Activated CD4-positive, alpha-beta T cell treated with anti-CD3 and anti-CD28 coated beads, Interleukin-2, amount 10 ng/mL, durations not matched to agents 7 days and 5 days (primary cell): ENCODE measurements at regions not wholly inside any gene's neighbourhood (a gene's known extent, or its start where the extent isn't known, plus 50 kb on each side); places are given as distances from the start of the nearest gene placed in this dataset.

Experiments
- CTCF ChIA-PET: fragments of 350-600 bp; sonication (Branson Sonifier 250); formaldehyde crosslinking; loops from one replicate; lab custom pipeline; 2021; ENCODE audit warnings: antibody characterized with exemption; lab: Charles Lee
- POLR2A ChIA-PET: fragments of 350-600 bp; sonication (Branson Sonifier 250); formaldehyde crosslinking; loops from one replicate; lab custom pipeline; 2021; ENCODE audit warnings: antibody characterized with exemption; lab: Charles Lee
- DNase-seq: peaks from one replicate; pipeline ENCODE4 v3.0.0-alpha.2; 2020
- H3K27ac Mint-ChIP-seq: one replicate; pipeline ENCODE4 v1.8.0; 2021; ENCODE audit warnings: mild to moderate bottlenecking, moderate library complexity, mixed read lengths
- H3K27me3 Mint-ChIP-seq: one replicate; pipeline ENCODE4 v1.8.0; 2021; ENCODE audit warnings: mixed read lengths
- H3K36me3 Mint-ChIP-seq: one replicate; pipeline ENCODE4 v1.8.0; 2021; ENCODE audit warnings: low read depth, mixed read lengths
- H3K4me1 Mint-ChIP-seq: one replicate; pipeline ENCODE4 v1.8.0; 2021; ENCODE audit warnings: mixed read lengths
- H3K4me3 Mint-ChIP-seq: one replicate; pipeline ENCODE4 v1.8.0; 2021; ENCODE audit warnings: mild to moderate bottlenecking, moderate library complexity, mixed read lengths
- H3K9me3 Mint-ChIP-seq: one replicate; pipeline ENCODE4 v1.8.0; 2021; ENCODE audit warnings: mixed read lengths

DNA sequence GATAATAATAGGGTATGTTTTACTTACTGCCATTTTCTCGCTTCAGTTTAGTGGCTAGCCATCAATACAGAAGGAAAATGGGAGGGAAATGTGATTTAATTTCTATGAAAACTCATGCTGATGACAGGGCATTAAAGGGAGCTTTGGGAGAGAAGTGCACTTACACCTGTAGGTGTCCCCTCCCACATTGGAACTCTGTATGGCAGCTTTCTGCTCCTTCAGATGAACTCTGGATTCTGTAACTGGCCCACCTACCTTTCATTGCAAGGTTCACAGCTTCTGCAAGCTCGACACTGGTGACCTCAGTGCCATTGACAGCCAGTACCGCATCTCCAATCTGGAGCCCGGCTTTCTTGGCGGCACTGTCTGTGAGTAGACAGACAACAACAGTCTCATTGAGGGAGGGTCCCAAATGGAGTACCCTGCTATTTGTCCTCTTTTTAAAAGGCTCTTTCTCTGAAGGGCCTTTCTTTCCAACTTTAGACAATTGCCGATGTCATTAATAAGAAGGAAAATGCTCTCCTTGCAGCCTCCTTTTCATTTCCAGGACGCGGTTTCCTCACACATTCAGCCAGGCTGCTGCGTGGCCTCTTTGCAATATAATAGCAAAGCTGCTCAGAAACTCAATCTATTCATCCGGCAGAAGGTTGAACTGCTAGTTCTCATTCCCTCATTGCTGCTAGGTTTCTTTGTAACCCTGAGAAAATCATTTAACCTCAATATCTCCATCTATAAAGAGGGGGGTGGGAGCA lies 63.6 kb downstream of the NUDT12 start:
- no peak overlapping the region for H3K4me3 Mint-ChIP-seq
- no peaks in the 10 kb centered on the region for H3K9me3 Mint-ChIP-seq
- no peaks in the 10 kb centered on the region for H3K36me3 Mint-ChIP-seq
- POLR2A ChIA-PET, result no interaction called here
- no peak for DNase-seq
- H3K27ac Mint-ChIP-seq, result no peak overlapping the region
- no peaks in the 10 kb centered on the region for H3K4me1 Mint-ChIP-seq
- peaks cover 18% of the 10 kb centered on the region for H3K27me3 Mint-ChIP-seq
- CTCF ChIA-PET, result no interaction called here

DNA sequence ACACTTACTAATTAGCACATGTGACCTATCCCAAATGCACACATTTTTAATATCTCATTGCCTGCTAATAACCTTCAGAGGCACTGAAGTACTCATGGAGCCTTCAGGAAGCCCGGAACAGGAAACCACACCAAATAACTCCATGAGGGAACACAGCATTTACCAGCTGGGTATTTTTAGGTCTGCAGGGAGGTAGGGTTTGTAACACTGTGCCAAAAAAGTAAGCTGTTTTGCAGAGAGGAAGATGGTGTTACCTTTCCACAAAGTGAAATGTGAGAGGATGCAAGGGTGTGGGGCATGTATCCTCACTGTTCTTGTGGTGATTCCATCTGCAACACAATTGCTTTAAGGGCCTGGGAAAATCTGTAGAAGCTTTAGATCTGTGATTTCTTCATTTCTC lies 64.4 kb downstream of the NUDT12 start:
- no peaks in the 10 kb centered on the region for H3K36me3 Mint-ChIP-seq
- ChIA-PET POLR2A (no interaction called here), CTCF (no interaction called here)
- H3K27ac Mint-ChIP-seq, result no peak overlapping the region
- no peak for DNase-seq
- H3K4me1 Mint-ChIP-seq, result no peaks in the 10 kb centered on the region
- no peaks in the 10 kb centered on the region for H3K9me3 Mint-ChIP-seq
- no peak overlapping the region for H3K4me3 Mint-ChIP-seq
- H3K27me3 Mint-ChIP-seq, result peaks cover 17% of the 10 kb centered on the region

DNA sequence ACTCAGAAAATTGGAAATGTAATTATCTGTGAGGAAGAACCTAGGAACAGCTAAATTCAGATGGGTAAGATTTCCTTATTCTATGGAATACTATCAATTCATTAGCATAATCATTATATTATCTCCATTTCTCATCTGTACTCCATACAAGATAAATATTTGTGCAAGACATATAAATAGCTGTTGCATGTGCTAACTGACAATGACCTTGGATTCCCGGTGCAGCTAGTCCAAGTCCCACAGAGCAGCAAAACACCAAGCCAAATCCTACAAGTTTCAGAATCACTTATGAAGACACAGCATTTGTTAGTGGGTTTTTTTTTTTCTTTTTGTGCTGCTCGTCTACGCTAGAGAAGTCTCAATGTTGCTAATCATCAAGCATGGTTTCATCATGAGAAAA lies 64.8 kb downstream of the NUDT12 start:
- no peak overlapping the region for H3K4me3 Mint-ChIP-seq
- no peaks in the 10 kb centered on the region for H3K4me1 Mint-ChIP-seq
- H3K27ac Mint-ChIP-seq, result no peak overlapping the region
- H3K36me3 Mint-ChIP-seq, result no peaks in the 10 kb centered on the region
- ChIA-PET CTCF (interaction anchor here (0.6 kb wide), 2 partner anchors 17 to 26 kb away, joined by 3 to 5 read pairs; no protein-coding TSS in a partner anchor), POLR2A (no interaction called here)
- no peak for DNase-seq
- H3K9me3 Mint-ChIP-seq, result no peaks in the 10 kb centered on the region
- H3K27me3 Mint-ChIP-seq, result peaks cover 17% of the 10 kb centered on the region

DNA sequence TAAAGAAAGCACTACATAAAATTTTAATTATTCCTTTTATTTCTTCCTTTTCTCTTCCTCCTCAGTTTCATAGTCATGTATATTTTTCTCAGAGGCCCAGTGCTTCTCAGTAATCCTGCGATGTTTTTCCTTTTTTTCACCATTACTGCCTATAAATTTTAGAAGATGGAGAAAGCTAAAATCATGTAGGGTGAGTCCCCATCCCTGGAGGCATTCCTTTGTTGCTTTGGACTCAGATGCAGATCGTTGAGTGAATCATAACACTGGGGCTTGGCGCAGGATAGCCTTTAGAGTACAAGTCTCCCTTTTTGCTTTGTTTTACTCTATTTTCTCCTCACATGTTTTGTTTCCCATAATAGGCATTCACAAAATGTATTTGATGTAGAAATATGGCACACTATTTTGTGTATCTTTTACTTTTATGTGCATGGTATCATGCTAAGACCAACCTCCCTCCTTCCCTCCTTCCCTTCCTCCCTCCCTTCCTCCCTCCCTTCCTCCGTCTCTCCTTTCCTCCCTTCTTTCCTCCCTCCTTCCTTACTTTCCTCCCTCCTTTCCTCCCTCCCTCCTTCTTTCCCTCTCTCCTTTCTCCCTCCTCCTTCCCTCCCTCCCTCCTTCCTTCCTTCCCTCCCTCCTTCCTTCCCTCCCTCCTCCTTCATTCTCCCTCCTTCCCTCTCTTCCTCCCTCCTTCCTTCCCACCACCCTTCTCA lies 72.4 kb downstream of the NUDT12 start:
- H3K27me3 Mint-ChIP-seq, result peaks cover 11% of the 10 kb centered on the region
- POLR2A ChIA-PET, result no interaction called here
- no peaks in the 10 kb centered on the region for H3K4me1 Mint-ChIP-seq
- no peak overlapping the region for H3K27ac Mint-ChIP-seq
- no peak for DNase-seq
- no peaks in the 10 kb centered on the region for H3K9me3 Mint-ChIP-seq
- CTCF ChIA-PET, result no interaction called here
- no peak overlapping the region for H3K4me3 Mint-ChIP-seq
- no peaks in the 10 kb centered on the region for H3K36me3 Mint-ChIP-seq

DNA sequence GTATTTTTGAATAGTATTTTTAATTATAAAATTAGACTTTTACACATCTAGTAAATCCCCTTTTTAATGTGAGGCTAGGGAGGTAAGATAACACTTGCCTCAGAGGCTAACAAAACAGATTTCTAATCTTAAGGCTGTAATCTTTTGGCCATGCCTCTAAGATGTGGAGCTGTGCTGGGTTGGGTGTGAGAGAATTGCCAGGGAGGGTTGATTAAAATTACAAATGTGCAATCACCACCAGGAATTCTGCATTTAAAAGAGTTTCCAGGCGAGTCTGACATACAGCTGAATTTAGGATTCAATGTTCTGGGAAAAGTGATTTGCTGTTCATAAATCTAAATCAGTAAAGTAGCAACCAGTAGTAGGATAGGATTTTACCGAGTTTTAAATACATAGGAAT lies 73.3 kb downstream of the NUDT12 start:
- POLR2A ChIA-PET, result no interaction called here
- H3K4me1 Mint-ChIP-seq, result no peaks in the 10 kb centered on the region
- H3K27me3 Mint-ChIP-seq, result peaks cover 11% of the 10 kb centered on the region
- H3K4me3 Mint-ChIP-seq, result no peak overlapping the region
- H3K27ac Mint-ChIP-seq, result no peak overlapping the region
- CTCF ChIA-PET, result no interaction called here
- H3K9me3 Mint-ChIP-seq, result no peaks in the 10 kb centered on the region
- H3K36me3 Mint-ChIP-seq, result no peaks in the 10 kb centered on the region
- DNase-seq, result no peak

DNA sequence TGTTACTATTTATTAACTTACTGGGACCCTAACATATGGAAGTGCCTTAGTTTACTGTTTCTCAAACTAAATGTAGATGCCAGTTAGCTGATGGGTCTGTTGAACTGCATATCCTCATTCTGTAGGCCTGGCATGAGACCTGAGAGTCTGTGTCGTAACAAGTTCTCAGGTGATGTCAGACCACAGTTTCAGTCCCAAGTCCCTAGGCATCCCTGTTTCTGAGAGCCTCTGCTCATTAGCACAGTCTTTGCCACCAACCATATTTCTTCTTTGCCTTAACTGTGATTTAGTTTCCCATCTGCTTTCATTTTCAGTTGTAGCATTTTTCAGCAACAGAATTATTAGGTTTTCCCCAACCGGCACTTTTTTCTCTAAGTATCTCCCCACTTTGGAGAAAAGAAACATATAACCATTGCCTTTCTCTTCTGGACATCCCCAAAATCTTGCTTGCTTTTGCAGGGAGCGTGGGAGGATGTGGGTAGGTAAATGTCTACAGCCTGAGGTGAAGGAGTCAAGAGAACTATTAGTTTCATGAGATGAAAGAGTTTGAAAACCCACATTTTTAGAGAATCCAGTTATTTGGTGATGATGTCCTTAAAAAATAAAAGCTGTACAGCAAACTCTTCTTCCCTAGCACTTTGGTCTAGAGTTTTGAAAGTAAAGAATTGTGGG lies 74.6 kb downstream of the NUDT12 start:
- Mint-ChIP-seq H3K4me3 (no peak overlapping the region), H3K27me3 (peaks cover 8% of the 10 kb centered on the region), H3K9me3 (no peaks in the 10 kb centered on the region), H3K36me3 (no peaks in the 10 kb centered on the region), H3K27ac (no peak overlapping the region), H3K4me1 (no peaks in the 10 kb centered on the region)
- DNase-seq, result no peak
- POLR2A ChIA-PET, result no interaction called here
- CTCF ChIA-PET, result no interaction called here

DNA sequence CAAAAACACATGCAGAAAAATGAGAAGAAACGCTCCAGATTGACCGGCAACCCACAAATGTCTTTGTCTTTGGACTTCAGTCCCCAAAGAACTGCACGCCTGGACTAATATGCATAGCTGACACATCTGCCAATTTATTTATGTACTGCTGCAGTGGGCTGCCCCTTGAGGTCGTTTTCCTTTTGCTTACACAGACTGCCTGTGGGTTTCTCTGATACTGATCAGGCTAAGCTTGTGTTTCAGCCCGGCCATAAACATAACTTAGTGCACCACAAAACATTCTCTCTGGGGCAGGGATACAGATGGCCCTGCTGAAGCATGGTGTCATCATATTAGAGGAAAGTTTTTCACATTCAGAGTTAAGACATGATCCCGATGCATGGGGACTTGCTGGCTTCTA lies 75.4 kb downstream of the NUDT12 start:
- no peaks in the 10 kb centered on the region for H3K36me3 Mint-ChIP-seq
- CTCF ChIA-PET, result interaction anchor here (0.7 kb wide), 1 partner anchor 115 kb away, joined by 3 read pairs; no protein-coding TSS in a partner anchor

DNA sequence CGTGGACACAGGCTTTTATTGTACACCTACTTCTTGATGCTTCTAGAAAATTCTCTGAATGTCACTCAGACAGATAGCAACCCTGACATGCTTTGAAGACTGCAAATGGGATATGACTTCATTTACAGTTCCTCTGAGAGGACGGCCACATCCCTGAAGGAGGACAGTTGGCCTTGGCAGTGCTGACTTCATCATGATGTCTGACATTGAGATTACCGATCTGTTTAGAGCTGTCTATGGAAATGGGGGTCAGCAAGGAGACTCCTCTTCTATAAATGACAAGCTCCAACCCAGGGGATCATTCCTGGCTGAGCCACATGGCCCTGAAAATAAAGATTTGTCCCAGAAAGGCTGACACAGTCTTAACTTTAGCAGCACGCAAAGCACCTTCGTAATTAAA lies 75.8 kb downstream of the NUDT12 start:
- CTCF ChIA-PET, result interaction anchor here (0.7 kb wide), 1 partner anchor 114 kb away, joined by 3 read pairs; no protein-coding TSS in a partner anchor
- peaks cover 6% of the 10 kb centered on the region for H3K27me3 Mint-ChIP-seq
- no peak overlapping the region for H3K4me3 Mint-ChIP-seq
- H3K9me3 Mint-ChIP-seq, result no peaks in the 10 kb centered on the region
- H3K4me1 Mint-ChIP-seq, result no peaks in the 10 kb centered on the region
- POLR2A ChIA-PET, result no interaction called here
- no peak for DNase-seq
- no peak overlapping the region for H3K27ac Mint-ChIP-seq
- no peaks in the 10 kb centered on the region for H3K36me3 Mint-ChIP-seq

More for the DNA sequence above, 75.4 kb downstream of the NUDT12 start:
- no peak for DNase-seq
- no peak overlapping the region for H3K27ac Mint-ChIP-seq
- no peaks in the 10 kb centered on the region for H3K9me3 Mint-ChIP-seq
- H3K4me1 Mint-ChIP-seq, result no peaks in the 10 kb centered on the region
- POLR2A ChIA-PET, result no interaction called here
- no peak overlapping the region for H3K4me3 Mint-ChIP-seq
- H3K27me3 Mint-ChIP-seq, result peaks cover 7% of the 10 kb centered on the region

DNA sequence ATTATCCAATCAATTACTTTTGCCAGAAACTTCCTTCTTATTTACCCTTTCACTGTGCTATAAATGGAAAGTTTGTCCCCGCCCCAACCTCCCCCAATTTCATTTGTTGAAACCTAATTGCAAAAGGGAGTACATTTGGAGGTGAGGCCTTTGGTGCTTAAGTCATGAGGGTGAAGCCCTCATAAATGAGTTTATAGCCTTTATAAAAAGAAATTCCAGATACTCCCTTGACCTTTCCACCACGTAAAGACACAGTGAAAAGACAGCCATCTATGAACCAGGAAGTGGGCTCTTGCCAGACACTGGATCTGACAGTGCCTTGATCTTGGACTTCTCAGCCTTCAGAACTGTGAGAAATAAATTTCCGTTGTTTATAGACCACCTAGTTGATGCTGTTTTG lies 82.3 kb downstream of the NUDT12 start:
- DNase-seq, result no peak

DNA sequence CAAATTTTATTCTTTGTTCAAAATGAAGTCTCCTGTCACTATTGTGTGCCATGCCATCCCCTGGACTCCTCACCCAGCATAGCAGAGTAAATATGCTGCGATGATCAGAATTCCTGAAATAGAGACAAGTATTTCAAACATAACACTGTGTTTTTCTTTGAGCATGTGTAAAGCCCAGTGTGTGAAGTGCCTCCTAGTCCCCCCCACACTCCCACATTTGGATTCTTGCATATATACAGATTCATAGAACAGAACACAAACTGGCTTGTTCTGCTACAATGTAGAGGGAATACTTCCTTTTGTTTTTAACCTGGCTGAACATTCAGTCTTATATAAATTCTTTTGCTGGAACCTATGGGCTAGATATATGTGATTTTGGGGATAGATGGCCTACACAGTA lies 84.9 kb downstream of the NUDT12 start:
- H3K9me3 Mint-ChIP-seq, result no peaks in the 10 kb centered on the region
- H3K27ac Mint-ChIP-seq, result no peak overlapping the region
- CTCF ChIA-PET, result no interaction called here
- POLR2A ChIA-PET, result no interaction called here
- no peak overlapping the region for H3K4me3 Mint-ChIP-seq
- H3K27me3 Mint-ChIP-seq, result peaks cover 19% of the 10 kb centered on the region
- H3K4me1 Mint-ChIP-seq, result no peaks in the 10 kb centered on the region
- no peaks in the 10 kb centered on the region for H3K36me3 Mint-ChIP-seq
- no peak for DNase-seq

More for the DNA sequence above, 82.3 kb downstream of the NUDT12 start:
- Mint-ChIP-seq H3K9me3 (no peaks in the 10 kb centered on the region), H3K36me3 (no peaks in the 10 kb centered on the region), H3K4me3 (no peak overlapping the region), H3K27ac (no peak overlapping the region), H3K4me1 (no peaks in the 10 kb centered on the region), H3K27me3 (peaks cover 11% of the 10 kb centered on the region)
- ChIA-PET POLR2A (no interaction called here), CTCF (no interaction called here)

DNA sequence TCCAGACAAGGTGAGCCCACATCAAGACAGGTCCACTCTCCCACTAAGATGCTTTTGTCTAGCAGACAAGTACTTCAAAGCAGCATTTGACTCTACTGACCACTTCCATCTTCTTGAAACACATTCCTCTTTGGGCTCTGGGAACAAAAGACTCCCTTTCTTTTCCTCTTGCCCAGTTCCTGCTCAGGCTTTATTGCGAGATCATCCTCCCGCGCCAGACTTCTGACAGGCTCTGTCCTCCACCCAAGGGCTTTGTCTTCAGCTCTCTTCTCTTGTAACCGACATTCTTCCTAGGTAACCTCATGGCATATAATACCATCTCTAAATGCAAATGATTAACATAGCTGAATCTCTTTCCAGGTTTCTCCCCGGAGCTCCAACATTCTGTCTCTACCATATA lies 85.8 kb downstream of the NUDT12 start:
- Mint-ChIP-seq H3K4me1 (no peaks in the 10 kb centered on the region), H3K9me3 (no peaks in the 10 kb centered on the region), H3K36me3 (no peaks in the 10 kb centered on the region), H3K4me3 (no peak overlapping the region), H3K27ac (no peak overlapping the region), H3K27me3 (peaks cover 19% of the 10 kb centered on the region)
- ChIA-PET CTCF (no interaction called here), POLR2A (no interaction called here)
- no peak for DNase-seq

DNA sequence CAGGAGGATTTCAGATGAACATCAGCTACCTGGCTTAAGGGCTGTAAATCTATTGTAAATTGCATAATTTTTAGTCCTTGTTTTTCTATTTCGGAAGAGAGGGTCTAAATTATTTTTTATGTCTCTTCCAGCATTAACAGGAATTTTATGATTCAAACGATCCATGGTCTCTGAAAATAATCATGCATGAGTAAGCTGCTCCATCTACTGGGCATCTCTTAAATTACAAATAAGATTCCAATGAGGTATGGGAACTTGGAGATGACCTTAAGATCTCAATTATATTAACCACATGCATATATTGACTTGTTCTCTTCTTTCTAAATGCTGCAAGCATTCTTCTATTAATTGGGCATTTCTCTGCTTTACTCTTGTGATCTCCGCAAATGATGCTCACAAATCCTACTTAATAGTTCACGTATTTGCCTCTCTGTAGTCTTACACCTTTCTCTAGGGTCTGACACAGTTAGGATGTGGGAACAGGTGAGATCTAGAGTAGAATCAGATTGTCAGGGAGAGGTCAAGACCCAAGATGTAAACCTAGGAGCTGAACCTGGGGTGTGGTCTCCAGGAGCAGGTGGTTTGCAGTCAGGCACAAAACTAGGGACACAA lies 86.9 kb downstream of the NUDT12 start:
- no peak overlapping the region for H3K27ac Mint-ChIP-seq
- no peaks in the 10 kb centered on the region for H3K36me3 Mint-ChIP-seq
- POLR2A ChIA-PET, result interaction anchor here (0.6 kb wide), 1 partner anchor 217 kb away, joined by 5 read pairs; the partner anchor contains the start of gene MACIR
- CTCF ChIA-PET, result interaction anchor here (0.6 to 1.1 kb wide), 2 partner anchors 243 to 628 kb away, joined by 3 read pairs; no protein-coding TSS in a partner anchor
- H3K9me3 Mint-ChIP-seq, result no peaks in the 10 kb centered on the region
- no peak overlapping the region for H3K4me3 Mint-ChIP-seq
- H3K27me3 Mint-ChIP-seq, result peaks cover 20% of the 10 kb centered on the region
- no peak for DNase-seq
- H3K4me1 Mint-ChIP-seq, result no peaks in the 10 kb centered on the region

DNA sequence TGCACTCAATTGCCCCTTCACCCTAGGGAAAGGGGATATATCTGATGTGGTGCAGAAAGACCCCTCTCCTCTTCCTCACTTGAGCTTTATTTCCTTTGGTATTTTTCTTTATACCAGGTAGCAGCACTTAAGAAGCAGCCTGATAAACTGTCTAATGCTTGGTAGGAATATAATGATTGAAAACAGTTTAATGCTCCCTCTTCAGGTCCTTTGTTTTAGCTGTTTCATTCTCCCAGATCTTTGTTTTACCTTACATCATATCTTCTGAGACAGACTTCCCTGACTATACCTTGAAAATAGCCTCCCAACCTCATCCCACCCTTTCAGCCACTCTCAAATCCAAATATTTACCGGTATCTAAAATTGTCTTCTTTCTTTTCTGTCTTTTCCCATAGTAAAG lies 87.9 kb downstream of the NUDT12 start:
- POLR2A ChIA-PET, result no interaction called here
- peaks cover 16% of the 10 kb centered on the region for H3K27me3 Mint-ChIP-seq
- DNase-seq, result no peak
- CTCF ChIA-PET, result no interaction called here
- no peaks in the 10 kb centered on the region for H3K36me3 Mint-ChIP-seq
- H3K27ac Mint-ChIP-seq, result no peak overlapping the region
- no peaks in the 10 kb centered on the region for H3K9me3 Mint-ChIP-seq
- no peak overlapping the region for H3K4me3 Mint-ChIP-seq
- no peaks in the 10 kb centered on the region for H3K4me1 Mint-ChIP-seq
